Epithelial cell of prostate (primary cell): ENCODE measurements at regions not wholly inside any gene's neighbourhood (a gene's known extent, or its start where the extent isn't known, plus 50 kb on each side); places are given as distances from the start of the nearest gene placed in this dataset.

ENCODE experiments used
- DNase-seq: peaks from one replicate; pipeline ENCODE4 v3.0.0-alpha.2; 2011; ENCODE audit warnings: low read depth, low spot score
- H3K27ac ChIP-seq: fragments of 450-650 bp; 2 replicates; pipeline ENCODE4 v1.5.1; 2017; ENCODE audit warnings: mild to moderate bottlenecking

DNA sequence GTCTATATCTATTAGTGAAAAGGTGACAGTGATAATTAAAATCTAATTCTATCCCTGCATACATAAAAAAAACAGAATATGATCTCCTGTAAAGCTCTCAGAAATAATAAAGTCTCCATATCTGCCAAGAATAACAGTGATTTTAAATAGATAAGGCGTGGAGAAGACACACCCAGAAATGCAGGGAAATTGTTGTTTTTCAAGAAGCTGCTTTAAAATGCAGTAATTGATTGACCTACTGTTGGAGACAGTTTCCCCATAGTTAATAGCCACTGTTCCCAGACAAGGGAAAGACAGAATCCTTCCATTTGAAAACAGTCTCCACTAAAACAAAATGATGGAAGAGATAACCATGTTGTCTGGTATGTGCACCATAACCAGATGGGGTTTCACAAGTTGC lies 571.5 kb upstream of the CDH5 start:
- H3K27ac ChIP-seq = no peak overlapping the region
- no peak for DNase-seq

DNA sequence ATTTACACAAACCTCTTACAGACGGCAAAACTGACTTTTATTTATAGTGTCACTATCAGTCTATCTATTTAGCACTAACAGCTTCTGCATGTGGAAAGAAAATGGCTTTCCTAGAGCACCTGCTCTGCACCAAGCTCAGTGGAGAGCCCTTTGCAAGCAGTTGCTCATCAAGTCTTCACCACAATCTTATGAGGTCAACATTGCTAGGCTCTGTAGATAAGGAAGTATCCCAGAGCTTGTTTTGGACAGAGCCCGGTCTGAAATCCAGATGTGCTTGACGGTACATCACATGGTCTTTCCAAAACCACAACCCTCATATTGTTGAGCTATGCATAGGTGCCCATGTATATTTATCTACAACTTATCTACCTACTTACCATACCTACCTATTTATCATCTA lies 572.7 kb upstream of the CDH5 start:
- no peak for DNase-seq
- no peak overlapping the region for H3K27ac ChIP-seq

- H3K27ac ChIP-seq = no peak overlapping the region
- DNase-seq = no peak
Observed at GRCh38 chr16:65790768-65791167, 575.7 kb upstream of the CDH5 start.

GRCh38 chr16:65789161-65789945 lies 577.1 kb upstream of the CDH5 start:
- DNase-seq = no peak
- H3K27ac ChIP-seq = no peak overlapping the region

- no peak for DNase-seq
- no peak overlapping the region for H3K27ac ChIP-seq
Observed at GRCh38 chr16:65788434-65789140, 577.9 kb upstream of the CDH5 start.

DNA sequence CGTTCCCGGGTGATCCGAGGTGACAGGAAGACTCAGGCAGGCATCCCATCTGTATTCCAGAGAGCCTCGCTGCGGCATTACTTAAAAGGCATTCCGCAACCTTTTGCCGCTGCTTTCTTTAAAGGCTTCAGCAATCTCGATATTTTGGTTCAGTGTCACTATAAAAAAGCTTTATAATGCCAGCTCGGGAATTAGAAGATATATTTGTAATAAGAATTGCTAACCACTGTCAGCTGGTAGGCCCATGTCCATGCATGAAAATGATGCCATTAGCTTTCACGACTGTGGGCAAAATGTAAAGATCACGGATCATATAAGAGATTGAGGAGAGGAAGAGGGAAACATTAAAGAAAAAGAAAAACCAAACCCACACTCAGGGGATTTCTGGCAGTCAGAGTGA lies 578.6 kb upstream of the CDH5 start:
- no peak for DNase-seq
- H3K27ac ChIP-seq = no peak overlapping the region

GRCh38 chr16:65786916-65787315 lies 579.6 kb upstream of the CDH5 start:
- no peak for DNase-seq
- H3K27ac ChIP-seq = no peak overlapping the region

DNA sequence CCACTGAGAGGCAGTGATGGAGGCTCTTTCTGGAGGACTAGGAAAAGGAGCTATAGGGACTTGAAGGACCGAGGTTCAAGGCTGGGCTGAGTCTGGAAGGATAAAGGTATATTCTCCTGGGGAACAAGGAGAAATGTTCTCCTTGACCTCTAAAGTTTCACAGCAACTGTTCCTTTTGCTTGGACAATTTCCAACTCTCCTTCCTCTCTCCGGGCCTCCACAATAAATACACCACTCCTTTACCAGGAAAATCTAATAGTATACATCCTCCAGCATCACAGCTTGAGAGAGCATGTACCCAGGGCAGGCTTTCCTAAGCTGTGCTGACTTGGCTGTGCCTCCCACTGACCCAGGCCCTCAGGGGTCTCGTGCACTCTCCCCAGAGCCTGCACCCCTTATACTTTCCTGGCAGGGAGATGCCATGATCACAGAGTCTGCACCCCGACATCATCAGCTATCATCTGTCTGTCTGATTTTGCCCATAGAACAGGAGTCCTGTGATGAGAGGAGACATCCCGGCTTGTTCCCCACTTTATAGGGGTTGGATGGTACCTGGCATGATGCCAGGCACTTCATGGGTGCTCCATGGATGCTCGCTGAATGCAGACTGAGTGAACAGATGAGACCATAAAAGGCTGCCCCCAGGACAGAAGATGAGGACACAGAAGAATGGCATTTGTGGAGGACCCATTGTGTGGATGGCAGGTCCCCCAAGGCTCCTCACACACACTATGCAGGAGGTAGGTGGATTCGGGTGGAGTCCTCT lies 582.6 kb upstream of the CDH5 start:
- H3K27ac ChIP-seq = no peak overlapping the region
- DNase-seq = no peak

GRCh38 chr16:65782611-65783600 lies 583.6 kb upstream of the CDH5 start:
- DNase-seq = no peak
- no peak overlapping the region for H3K27ac ChIP-seq

DNA sequence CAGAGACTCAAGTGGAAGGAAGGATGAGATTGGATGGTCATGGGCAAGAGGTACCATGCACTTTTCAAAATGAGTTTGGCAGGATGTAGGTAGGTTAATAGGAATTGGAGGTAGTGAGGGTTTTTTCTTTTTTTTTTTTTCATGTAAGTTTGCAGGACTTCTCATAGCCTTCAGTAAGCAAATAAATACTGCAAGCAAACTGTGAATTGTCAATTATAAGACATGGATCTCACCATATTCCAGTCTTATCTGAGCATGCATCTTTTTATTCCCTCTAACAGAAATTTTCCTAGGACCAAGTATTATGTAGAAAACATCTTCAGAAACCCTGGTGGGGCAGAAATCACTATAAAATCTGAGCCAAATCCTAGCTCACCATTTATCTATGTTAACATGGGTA lies 584.6 kb upstream of the CDH5 start:
- no peak for DNase-seq
- no peak overlapping the region for H3K27ac ChIP-seq

DNA sequence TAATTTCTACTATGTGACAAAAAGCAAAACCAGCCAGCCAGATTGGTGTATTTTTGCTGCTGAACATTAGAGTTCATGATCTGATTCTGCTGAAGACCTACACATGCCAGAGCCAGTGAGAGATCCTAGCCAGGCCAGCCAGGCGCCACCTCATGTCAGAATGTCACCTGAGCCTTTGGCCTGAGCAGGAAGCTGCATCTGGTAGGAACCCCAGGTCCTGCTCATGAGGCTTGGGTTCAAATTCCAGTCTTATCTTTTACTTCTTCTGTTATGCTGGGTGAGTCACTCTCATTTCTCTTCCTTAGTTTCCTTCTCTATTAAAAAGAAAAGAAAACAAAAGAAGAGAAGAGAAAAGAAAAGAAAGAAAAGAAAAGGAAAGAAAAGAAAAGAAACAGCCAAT lies 585.1 kb upstream of the CDH5 start:
- DNase-seq = no peak
- H3K27ac ChIP-seq = no peak overlapping the region

GRCh38 chr16:65779201-65779600 lies 587.3 kb upstream of the CDH5 start:
- DNase-seq = no peak
- no peak overlapping the region for H3K27ac ChIP-seq

DNA sequence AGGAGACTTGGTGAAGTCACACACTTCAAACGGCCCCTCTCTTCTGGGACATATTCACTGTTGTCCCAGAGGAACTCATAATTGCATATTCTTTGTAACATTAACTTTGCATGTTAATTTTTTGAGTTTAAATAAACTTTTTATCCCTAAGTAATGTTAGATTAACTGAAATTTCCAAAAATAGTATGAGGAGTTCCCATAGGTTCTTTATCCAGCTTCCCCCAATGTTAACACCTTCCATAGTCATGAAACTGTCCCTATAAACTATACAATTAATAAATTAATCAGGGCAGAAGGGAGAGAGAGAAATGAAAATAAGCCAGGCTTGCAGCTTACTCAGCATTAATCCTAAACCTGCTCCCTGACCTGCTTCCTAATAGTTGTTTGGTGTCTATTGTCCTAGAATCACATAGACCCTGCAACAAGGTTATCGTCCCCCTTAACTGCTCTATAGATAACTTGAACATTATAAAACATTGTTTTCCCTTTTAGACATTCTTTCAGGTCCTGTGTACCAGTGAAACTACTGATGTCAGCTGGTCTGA lies 589.8 kb upstream of the CDH5 start:
- H3K27ac ChIP-seq = no peak overlapping the region

DNA sequence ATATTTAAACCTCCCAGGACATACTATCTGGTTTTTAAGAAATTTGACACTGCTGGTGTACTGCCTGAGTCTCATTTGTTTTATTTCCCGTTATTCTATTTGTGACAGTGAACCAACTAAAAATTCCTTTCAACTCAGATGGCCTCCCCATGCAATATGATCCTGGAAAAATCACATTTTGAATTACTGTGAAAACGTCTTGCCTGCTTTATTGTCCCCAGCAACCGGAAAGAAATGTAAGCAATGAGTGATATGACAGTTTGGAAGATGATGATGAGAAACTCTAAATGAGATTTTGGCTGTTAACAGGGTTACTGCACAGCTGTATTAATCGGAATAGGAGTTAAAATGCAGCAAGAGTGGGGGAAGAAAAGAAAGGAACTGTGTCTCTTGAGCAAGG lies 590.7 kb upstream of the CDH5 start:
- no peak overlapping the region for H3K27ac ChIP-seq
- DNase-seq = no peak

More for the DNA sequence above, 589.8 kb upstream of the CDH5 start:
- no peak for DNase-seq

DNA sequence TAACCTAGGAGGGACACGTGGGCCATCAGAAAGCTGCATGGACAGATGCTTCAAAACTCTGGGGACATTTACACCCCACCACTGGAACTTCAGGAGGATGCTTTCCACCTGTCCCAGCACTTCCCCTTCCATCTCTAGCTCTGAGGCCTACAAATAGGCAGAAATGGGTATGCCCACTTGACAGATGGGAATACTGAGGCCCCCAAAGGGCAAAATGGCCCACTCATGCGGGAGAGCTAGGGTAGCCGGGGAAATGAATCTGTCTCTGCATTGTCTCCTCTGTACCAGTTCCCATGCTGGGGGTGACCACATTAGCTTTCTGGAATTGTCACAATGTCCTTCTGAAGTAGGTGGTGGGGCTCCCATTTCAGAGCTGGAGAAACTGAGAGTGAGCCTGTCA lies 592.1 kb upstream of the CDH5 start:
- no peak for DNase-seq
- H3K27ac ChIP-seq = no peak overlapping the region

DNA sequence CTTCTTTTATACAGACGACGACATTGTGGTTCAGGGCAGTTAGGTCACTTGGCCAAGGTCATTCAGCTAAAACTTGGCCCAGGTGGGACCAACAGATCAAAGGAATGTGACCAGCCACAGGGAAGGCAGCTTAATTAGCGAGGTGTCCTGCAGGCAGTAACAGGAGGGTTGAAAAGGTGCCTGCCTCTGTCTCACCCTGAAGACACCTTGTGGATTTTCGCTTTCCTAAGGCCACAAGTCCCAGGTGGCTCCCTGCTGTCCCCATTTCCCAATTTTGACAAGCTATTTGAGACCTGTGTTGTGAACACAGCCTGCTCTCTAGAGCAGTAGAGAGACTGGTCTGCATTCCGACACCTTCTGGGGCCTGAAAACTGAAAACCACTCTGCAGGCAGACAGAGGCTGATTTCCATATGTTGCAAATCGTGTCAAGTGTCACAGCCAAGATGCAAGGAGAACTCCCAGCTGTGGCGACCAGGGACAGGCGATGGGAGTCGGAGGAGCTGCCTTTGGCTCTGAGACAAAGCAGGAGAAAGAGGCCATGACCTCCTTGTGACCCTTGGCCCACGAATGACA lies 593.1 kb upstream of the CDH5 start:
- no peak for DNase-seq
- no peak overlapping the region for H3K27ac ChIP-seq

GRCh38 chr16:65772134-65772732 lies 594.3 kb upstream of the CDH5 start:
- H3K27ac ChIP-seq = no peak overlapping the region
- no peak for DNase-seq

- DNase-seq = no peak
- H3K27ac ChIP-seq = no peak overlapping the region
Observed at GRCh38 chr16:65771707-65772106, 594.8 kb upstream of the CDH5 start.

GRCh38 chr16:65770752-65771151 lies 595.7 kb upstream of the CDH5 start:
- no peak for DNase-seq
- H3K27ac ChIP-seq = no peak overlapping the region
